ES-I3 (cell line): ENCODE measurements at regions not wholly inside any gene's neighbourhood (a gene's known extent, or its start where the extent isn't known, plus 50 kb on each side); places are given as distances from the start of the nearest gene placed in this dataset.
"Not testable (repeated sequence)": the region's sequence is repeated elsewhere in the genome, so short reads cannot be mapped to it uniquely, and the experiment has no call there.

Source experiments
- H3K36me3 ChIP-seq: 2 replicates; pipeline ENCODE4 v1.6.1; 2013; ENCODE audit warnings: mild to moderate bottlenecking, low read length, control low read depth, moderate library complexity; ENCODE audit not compliant: insufficient read depth
- H3K4me1 ChIP-seq: 2 replicates; pipeline ENCODE4 v1.6.1; 2013; ENCODE audit warnings: mild to moderate bottlenecking, control low read depth, low read length; ENCODE audit not compliant: insufficient read depth
- H3K9ac ChIP-seq: 2 replicates; pipeline ENCODE4 v1.6.1; 2013; ENCODE audit warnings: low read depth, mild to moderate bottlenecking, low read length, moderate library complexity
- H3K9me3 ChIP-seq: 2 replicates; pipeline ENCODE4 v1.6.1; 2013; ENCODE audit warnings: mild to moderate bottlenecking, low read length, moderate library complexity; ENCODE audit not compliant: control insufficient read depth, insufficient read depth

- Histone ChIP-seq H3K36me3 (no peaks in the 10 kb centered on the region), H3K9ac (no peak overlapping the region), H3K9me3 (no peaks in the 10 kb centered on the region), H3K4me1 (no peaks in the 10 kb centered on the region)
These were observed 344.3 kb downstream of the EIPR1 start for GRCh38 chr2:3033315-3033714.

GRCh38 chr2:3030791-3031190 is 346.8 kb downstream of the EIPR1 start:
- H3K36me3 ChIP-seq, H3K9me3 ChIP-seq, H3K9ac ChIP-seq, H3K4me1 ChIP-seq: not testable (repeated sequence)

- Histone ChIP-seq H3K4me1 (no peaks in the 10 kb centered on the region), H3K36me3 (no peaks in the 10 kb centered on the region), H3K9ac (no peak overlapping the region), H3K9me3 (no peaks in the 10 kb centered on the region)
These were observed 351.6 kb downstream of the EIPR1 start for GRCh38 chr2:3025984-3026383.

GRCh38 chr2:3025261-3025660 is 352.4 kb downstream of the EIPR1 start:
- H3K9me3 ChIP-seq, result no peaks in the 10 kb centered on the region
- H3K36me3 ChIP-seq, result no peaks in the 10 kb centered on the region
- H3K4me1 ChIP-seq, result no peaks in the 10 kb centered on the region
- no peak overlapping the region for H3K9ac ChIP-seq

DNA sequence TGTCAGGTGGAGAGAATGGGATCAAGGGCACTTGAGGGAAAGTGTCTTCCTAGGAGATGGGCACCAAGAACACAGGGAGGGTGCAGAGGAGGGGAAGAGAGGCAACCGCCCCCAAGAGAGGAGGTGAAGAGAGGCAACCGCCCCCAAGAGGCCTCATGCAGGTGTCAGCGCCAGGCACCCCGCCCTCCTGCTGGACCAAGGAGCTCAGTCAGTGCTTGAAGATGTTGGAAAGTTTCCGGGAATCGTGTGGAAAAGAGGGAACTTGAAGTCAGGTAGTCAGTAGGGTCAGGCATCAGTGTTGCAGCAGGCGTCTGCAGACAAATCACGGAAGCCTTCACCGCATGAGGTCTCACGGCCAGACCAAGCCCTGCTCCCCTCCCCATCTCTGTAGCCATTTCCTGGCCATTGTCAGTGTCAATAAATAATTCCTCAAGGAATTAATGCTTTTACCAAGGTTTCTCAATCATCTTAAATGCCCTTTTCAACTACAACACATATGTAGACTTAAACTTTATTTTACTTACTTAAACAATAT is 353.1 kb downstream of the EIPR1 start:
- Histone ChIP-seq H3K4me1 (no peaks in the 10 kb centered on the region), H3K9ac (no peak overlapping the region), H3K9me3 (no peaks in the 10 kb centered on the region), H3K36me3 (no peaks in the 10 kb centered on the region)

- H3K9me3 ChIP-seq, result no peaks in the 10 kb centered on the region
- H3K4me1 ChIP-seq, result no peaks in the 10 kb centered on the region
- no peak overlapping the region for H3K9ac ChIP-seq
- no peaks in the 10 kb centered on the region for H3K36me3 ChIP-seq
These were observed 354.1 kb downstream of the EIPR1 start for GRCh38 chr2:3023531-3023930.

DNA sequence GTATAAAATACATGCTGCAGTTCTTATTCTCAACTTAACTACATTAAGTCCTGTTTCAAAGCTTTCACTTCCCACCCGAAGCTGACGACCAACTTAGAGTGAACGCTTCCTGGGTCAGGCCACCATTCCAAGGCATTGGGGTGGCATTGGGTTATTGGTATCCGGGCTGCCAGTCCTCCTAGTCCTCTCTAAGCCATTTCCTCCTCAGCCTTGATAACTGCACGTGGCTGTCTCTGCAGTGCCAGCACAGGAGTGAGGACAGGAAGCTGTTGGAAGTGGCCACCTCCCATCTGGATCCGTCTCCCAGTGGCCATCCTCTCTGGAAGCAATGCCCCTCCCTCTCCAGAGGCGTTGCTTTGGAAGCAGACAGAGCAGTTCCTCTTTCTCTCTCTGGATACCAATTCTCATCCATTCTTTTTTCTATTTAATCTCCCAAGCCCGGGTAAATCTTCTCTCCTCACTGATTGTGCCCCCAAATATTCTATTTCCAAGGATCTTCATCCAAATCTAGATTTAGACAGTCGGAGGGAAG is 354.7 kb downstream of the EIPR1 start:
- Histone ChIP-seq H3K9me3 (no peaks in the 10 kb centered on the region), H3K4me1 (no peaks in the 10 kb centered on the region), H3K36me3 (no peaks in the 10 kb centered on the region), H3K9ac (no peak overlapping the region)

DNA sequence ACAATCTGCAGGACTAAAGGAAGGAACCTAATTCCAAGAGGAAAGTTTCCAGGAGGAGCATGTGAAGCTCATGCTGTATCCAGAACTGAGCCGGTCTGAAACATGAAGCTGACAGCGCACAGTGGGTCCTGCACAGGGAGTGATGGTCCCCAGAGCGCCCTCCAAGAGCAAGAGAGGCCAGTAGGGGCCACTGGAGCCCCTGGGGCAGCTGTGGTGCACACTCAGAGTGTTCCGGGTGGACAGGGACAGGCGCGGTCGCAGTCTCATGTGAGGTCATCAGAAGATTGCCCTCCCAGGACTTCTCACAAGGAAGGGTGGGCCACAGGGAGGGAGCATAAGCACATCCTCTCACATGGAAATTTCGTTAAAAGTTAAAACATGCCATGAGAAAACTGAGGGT is 355.9 kb downstream of the EIPR1 start:
- Histone ChIP-seq H3K9me3 (no peaks in the 10 kb centered on the region), H3K36me3 (no peaks in the 10 kb centered on the region), H3K9ac (no peak overlapping the region), H3K4me1 (no peaks in the 10 kb centered on the region)

DNA sequence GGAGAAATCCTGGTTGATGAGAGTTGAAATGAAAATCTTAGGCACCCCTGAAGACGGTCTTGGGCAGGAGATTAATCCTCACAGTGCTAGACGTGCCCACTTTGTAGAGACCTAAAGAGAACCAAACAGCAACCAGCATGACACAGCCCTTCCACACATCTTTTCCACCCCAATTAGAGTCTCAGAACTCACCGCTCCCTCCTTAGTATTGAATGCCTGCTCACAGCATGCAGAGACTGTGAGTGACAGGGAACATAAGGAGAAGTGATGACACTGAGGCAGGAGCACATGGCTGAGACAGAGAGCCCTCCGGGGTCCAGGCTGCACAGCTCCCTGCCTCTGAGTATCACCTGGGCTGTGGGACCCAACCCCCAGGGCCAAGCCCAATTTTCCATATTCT is 367.6 kb downstream of the EIPR1 start:
- H3K36me3 ChIP-seq, result no peaks in the 10 kb centered on the region
- H3K9me3 ChIP-seq, result no peaks in the 10 kb centered on the region
- no peak overlapping the region for H3K9ac ChIP-seq
- no peaks in the 10 kb centered on the region for H3K4me1 ChIP-seq

DNA sequence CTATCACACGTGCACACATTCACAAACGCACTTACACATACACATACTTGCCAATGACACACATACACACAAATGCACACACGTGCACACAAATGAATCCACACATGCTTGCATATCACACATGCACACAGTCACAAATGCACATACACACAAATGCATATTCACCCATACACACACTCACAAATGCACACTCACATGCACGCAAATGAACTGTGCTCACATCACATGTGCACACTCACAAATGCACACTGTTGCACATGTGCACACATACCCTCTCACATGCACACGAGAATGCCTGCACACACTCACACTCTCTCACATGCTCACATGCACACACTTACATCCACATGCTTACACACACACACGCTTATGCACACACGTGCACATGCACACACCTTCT is 368.1 kb downstream of the EIPR1 start:
- H3K9me3 ChIP-seq, result no peaks in the 10 kb centered on the region
- H3K9ac ChIP-seq, result no peak overlapping the region
- no peaks in the 10 kb centered on the region for H3K36me3 ChIP-seq
- H3K4me1 ChIP-seq, result no peaks in the 10 kb centered on the region

DNA sequence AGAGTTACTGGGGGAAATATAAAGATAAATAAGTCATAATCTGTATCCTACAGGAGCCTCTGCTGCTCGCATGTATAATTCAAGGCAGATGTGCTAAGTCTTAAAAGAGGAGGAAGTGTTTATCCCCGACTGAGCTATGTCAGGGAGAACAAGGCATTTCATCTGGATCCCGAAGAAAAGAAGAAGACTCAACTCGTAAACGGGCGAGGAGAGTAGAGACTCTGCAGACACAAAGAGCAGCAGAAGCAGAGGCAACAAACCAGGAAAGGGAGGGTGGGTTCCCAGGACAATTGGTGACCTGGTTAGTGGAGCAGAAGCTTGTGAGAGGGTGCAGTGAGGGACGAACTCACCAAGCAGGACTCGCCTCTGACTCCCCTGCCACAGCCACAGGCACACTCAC is 368.6 kb downstream of the EIPR1 start:
- no peaks in the 10 kb centered on the region for H3K9me3 ChIP-seq
- H3K4me1 ChIP-seq, result no peaks in the 10 kb centered on the region
- no peak overlapping the region for H3K9ac ChIP-seq
- no peaks in the 10 kb centered on the region for H3K36me3 ChIP-seq

DNA sequence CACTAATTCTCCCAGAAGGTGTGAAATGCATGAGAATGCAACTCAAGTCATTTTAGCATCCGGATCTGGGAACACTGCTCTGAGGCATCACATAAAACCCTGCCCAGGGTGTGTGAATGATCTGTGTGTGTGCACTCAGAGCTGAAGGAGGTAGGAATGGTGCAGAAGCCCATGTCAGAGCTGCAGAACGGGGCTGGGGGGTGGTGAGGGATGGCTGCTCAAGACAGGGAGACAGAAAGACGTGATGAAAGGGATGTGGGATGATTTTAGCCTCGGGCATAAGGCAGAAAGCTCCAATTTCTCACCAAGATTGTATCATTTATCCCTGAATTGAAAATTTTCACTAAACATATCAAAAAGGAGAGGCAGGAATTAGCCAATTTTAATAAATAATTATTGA is 369.1 kb downstream of the EIPR1 start:
- no peaks in the 10 kb centered on the region for H3K9me3 ChIP-seq
- no peak overlapping the region for H3K9ac ChIP-seq
- H3K4me1 ChIP-seq, result no peaks in the 10 kb centered on the region
- no peaks in the 10 kb centered on the region for H3K36me3 ChIP-seq

DNA sequence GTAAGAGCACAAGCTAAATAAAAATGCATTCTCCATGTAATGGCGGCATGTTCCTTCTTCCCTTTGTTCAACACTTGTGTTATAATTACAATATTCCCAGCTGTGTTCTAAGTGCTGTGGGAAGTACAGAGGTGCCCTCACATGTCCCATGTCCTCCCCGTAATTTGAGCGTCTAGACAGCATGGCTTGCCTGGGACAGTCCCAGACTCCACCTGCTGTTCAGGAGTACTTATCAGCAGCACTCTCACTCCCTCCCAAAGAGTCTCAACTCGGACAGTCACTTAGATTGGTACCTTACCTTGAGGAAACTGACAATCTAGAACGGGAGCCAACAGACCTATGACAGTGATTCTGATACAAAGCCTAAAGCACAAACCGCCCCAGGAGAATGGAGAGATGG is 370.5 kb downstream of the EIPR1 start:
- Histone ChIP-seq H3K9me3 (no peaks in the 10 kb centered on the region), H3K9ac (no peak overlapping the region), H3K36me3 (no peaks in the 10 kb centered on the region), H3K4me1 (no peaks in the 10 kb centered on the region)

DNA sequence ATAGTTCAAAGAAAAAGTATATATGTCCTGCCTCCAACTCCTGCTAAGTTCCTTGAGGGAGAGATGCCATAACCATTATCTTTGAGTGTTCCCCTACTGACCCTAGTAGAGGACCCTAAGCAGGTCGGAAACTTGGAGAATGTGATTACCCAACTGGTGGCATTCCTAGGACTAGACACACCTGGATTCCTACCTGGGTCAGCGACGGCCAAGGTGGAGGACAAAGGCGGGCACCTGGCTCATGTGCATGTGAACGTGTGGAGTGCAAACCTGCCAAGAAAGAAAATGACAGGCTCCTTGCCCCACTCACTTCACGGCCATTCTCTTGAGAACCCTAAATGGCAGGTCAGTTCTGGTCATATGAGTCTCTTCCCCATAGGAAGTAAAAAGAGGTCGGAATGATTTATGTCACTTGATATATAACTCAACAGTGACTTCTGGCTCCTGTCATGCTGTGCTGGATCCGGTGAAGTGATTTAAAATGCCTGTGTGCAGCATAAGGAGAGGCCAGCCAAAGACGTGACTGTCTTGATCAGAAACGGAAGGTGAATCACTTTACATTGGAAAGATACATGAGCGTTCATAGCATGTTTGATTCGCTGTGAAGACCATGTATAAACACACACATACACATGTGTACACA is 371.6 kb downstream of the EIPR1 start:
- Histone ChIP-seq H3K9me3 (no peaks in the 10 kb centered on the region), H3K9ac (no peak overlapping the region), H3K4me1 (no peaks in the 10 kb centered on the region), H3K36me3 (no peaks in the 10 kb centered on the region)

DNA sequence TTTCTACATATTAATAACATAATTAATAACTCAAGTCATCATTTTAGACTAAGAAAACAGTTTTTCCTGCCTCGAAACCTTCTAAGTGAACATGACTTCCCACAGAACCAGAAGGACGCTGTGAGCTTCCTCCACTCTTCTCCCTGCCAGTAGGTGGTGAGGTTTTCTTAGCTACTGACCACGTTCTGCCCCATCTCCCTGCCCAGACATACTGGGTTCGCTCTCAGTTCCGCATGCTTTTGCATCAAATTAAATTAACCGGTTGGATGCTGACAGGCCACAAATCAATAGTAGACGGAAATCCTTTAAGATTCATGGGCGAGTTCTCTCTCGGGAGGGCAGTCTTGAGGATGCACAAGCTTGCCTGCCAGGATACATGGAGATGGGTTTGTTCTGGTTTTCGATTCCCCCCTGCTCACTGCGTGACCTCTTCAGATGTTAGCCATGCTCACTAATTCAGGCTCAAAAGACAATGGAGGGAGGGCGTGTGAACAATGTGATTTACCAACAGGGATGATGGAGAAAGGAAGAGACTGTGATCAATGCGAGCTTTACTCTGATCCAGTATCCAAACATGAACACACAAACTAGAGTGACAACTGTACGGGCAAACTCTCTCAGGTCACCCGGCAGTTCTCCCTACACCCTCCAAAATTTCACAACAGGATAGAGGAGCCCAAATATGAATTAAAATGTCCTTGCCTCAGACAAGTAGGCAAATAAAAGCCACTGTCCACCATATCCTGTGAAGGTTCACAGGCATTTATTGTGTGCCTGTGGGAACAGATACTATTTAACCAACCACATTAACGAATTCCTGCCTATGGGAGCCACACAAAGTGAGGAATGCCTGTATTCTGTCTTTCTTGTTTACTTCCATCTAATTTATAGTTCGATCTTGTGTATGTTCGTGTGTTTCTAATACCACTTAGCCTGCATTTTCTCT is 375.7 kb downstream of the EIPR1 start:
- H3K9me3 ChIP-seq, result no peaks in the 10 kb centered on the region
- no peaks in the 10 kb centered on the region for H3K36me3 ChIP-seq
- no peaks in the 10 kb centered on the region for H3K4me1 ChIP-seq
- H3K9ac ChIP-seq, result no peak overlapping the region
